ENCODE measurements at regions not wholly inside any gene's neighbourhood (a gene's known extent, or its start where the extent isn't known, plus 50 kb on each side); places are given as distances from the start of the nearest gene placed in this dataset.
"Not testable (repeated sequence)": the region's sequence is repeated elsewhere in the genome, so short reads cannot be mapped to it uniquely, and the experiment has no call there.

DNA sequence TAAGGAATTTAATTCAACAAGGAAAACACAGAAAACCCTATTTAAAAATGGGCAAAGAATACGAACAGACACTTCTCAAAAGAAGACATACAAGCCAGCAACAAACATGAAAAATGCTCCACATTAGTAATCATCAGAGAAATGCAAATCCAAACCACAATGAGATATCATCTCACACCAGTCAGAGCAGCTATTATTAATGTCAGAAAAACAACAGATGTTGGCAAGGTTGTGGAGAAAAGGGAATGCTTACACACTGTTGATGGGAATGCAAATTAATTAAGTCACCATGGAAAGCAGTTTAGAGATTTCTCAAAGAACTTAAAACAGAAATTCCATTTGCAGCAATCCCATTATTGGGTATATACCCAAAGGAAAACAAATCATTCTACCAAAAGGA lies 55.2 kb downstream of the GCC1 start:
- no peak for DNase-seq (ENCODE audit: low spot score in 2 of 2)
- FAIRE-seq, result no peak

- no peak for DNase-seq (ENCODE audit: low spot score in 2 of 2)
- no peak for FAIRE-seq
Measured at GRCh38 chr7:127527561-127527960, 57.8 kb downstream of the GCC1 start.

- DNase-seq (ENCODE audit: low spot score in 2 of 2) (no peak), FAIRE-seq (no peak)
Measured at GRCh38 chr7:127525866-127526480, 59.4 kb downstream of the GCC1 start.

DNA sequence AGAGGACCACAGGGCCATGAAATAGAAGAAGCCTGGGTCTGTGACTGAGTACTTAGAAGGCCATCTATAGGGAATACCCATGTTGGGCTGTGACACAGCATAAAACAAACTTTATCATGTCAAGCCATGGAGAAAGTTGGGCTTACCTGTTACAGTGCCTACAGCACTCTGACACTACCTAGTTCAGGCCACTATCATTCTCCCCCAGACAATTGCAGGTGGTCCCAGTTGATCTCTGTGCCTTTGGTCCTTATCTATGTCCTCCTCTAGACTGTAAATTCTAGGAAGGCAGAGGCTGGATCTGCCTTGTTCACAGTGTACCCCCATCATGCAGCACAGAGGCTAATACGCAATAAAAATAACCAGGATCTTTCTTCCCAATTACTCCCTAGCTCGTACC lies 69.1 kb downstream of the GCC1 start:
- DNase-seq (ENCODE audit: low spot score in 2 of 2) (no peak), FAIRE-seq (no peak)

GRCh38 chr7:127514499-127514898 lies 70.9 kb downstream of the GCC1 start:
- peak; percentile 13 for FAIRE-seq

DNA sequence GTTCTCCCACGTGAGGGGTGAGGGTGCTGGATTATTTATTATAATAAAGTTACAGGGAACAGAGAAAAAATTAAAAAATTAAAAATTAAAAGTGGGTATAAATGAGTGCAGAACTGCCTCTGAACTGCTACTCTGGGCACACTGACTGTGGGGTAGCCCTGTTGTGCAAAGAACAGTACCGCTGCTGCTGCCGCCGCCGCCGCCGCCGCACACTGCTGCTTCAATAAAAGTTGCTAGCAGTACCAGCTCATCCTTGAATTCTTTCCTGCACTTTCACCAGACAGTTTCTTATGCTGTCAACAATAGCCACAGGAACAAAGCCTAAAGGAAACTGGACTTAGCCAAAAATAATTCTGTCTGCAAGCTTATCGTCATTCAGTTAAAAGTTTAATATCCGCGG lies 72.1 kb downstream of the GCC1 start:
- DNase-seq (ENCODE audit: low spot score in 2 of 2) (no peak), FAIRE-seq (no peak)

More at GRCh38 chr7:127514499-127514898, 70.9 kb downstream of the GCC1 start:
- peak; percentile 10 to 43 for DNase-seq (ENCODE audit: low spot score in 2 of 2)

DNA sequence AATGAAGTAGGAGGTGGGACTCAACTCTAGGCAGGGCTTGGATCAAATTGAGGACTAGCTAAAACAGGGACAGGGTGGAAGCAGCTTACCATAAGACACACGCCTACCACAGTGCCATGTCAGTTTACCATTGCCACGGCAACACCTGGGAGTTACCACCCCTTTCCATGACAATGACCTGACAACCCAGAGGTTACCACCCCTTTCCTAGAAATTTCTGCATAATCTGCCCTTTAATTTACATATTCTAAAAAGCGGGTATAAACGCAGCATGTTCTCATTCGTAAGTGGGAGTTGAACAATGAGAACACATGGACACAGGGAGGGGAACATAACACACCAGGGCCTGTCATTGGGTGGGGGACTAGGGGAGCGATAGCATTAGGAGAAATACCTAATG lies 72.7 kb downstream of the GCC1 start:
- no peak for FAIRE-seq
- DNase-seq (ENCODE audit: low spot score in 2 of 2), result no peak

- DNase-seq (ENCODE audit: low spot score in 2 of 2), result no peak
- no peak for FAIRE-seq
Measured at GRCh38 chr7:127504715-127505114, 80.7 kb downstream of the GCC1 start.

DNA sequence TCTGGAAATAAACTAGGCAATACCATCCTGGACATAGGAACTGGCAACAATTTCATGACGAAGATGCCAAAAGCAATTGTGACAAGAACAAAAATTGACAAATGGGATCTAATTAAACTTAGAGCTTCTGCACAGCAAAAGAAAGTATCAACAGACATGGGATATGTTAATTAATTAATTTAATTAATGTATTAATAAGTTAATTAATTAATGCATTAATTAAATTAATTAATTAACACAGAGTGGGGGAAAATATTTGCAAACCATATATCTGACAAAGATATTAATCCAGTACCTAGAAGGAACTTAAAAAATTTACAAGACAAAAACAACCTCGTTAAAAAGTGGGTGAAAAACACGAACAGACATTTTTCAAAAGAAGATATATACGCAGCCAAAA lies 83.6 kb downstream of the GCC1 start:
- DNase-seq (ENCODE audit: low spot score in 2 of 2) (no peak), FAIRE-seq (no peak)

GRCh38 chr7:127487381-127487780 lies 94.9 kb upstream of the ZNF800 start:
- no peak for FAIRE-seq
- no peak for DNase-seq (ENCODE audit: low spot score in 2 of 2)

DNA sequence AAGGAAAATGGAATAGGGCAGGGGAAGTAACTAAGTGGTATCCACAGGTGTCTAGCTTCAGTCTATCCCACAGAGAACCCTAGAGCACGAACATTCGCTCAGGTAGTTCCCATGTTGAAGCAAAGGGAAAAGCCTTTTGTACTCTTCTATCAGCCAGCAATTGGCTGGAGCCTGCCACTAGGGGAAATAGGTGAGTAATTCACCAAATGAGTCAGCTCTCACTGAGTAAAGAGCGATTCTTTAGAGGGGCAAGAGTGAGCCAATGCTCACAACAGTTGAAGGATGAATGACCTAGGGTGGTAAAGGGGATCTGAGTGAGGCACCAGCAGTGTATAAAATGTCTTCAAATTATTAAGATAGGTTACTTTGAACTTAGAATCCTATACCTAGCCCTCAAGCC lies 94.1 kb upstream of the ZNF800 start:
- no peak for DNase-seq (ENCODE audit: low spot score in 2 of 2)

GRCh38 chr7:127485482-127485881 lies 93.0 kb upstream of the ZNF800 start:
- DNase-seq (ENCODE audit: low spot score in 2 of 2), result no peak
- no peak for FAIRE-seq

More for the DNA sequence above, 94.1 kb upstream of the ZNF800 start:
- FAIRE-seq, result no peak

DNA sequence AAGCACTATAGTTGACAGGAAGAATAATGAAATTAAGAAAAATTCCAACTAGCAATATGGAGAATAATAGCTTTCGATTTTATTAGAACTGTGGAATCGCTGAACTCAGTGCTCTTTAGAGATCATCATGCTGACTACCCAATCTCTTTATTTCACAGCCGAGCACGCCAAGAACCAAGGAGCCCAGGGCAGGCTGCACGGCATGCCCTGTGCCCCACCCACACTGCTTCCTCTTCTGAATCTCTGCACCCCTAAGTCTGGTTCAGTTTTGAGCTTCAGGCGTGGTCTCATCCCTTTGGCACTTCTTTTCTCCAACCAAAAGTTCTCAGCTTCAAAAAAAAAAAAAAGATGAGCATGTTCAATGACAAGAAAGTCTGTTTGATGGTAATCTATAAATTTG lies 92.4 kb upstream of the ZNF800 start:
- DNase-seq (ENCODE audit: low spot score in 2 of 2), result no peak
- no peak for FAIRE-seq

GRCh38 chr7:127478461-127478860 lies 86.0 kb upstream of the ZNF800 start:
- DNase-seq (ENCODE audit: low spot score in 2 of 2), result no peak
- no peak for FAIRE-seq

DNA sequence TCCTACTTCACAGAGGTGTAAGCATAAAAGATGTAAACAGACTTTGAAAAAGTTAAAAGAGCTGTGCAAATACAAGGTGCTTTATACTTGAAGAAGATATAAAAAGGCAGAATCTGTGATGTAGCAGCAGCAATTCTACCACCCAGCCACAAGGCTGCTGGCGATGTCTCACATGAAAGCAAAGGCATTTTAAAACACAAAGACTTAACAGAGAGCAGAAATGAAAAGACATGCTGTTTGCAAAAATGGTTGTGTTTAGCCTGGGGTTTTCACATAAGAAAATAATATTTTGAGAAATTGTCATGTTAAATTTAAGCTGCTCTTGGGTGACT lies 85.5 kb upstream of the ZNF800 start:
- FAIRE-seq, result no peak
- no peak for DNase-seq (ENCODE audit: low spot score in 2 of 2)

GRCh38 chr7:127477295-127478023 lies 85.0 kb upstream of the ZNF800 start:
- FAIRE-seq, result no peak

GRCh38 chr7:127476618-127477017 lies 84.1 kb upstream of the ZNF800 start:
- FAIRE-seq (no peak), DNase-seq (ENCODE audit: low spot score in 2 of 2) (no peak)

More at GRCh38 chr7:127477295-127478023, 85.0 kb upstream of the ZNF800 start:
- DNase-seq (ENCODE audit: low spot score in 2 of 2), result no peak

GRCh38 chr7:127474457-127474856 lies 81.9 kb upstream of the ZNF800 start:
- no peak for DNase-seq (ENCODE audit: low spot score in 2 of 2)
- FAIRE-seq, result no peak

GRCh38 chr7:127473409-127473808 lies 80.9 kb upstream of the ZNF800 start:
- FAIRE-seq (no peak), DNase-seq (ENCODE audit: low spot score in 2 of 2) (no peak)

- no peak for DNase-seq (ENCODE audit: low spot score in 2 of 2)
- no peak for FAIRE-seq
Measured at GRCh38 chr7:127460077-127460476, 67.6 kb upstream of the ZNF800 start.

- DNase-seq (ENCODE audit: low spot score in 2 of 2); FAIRE-seq: not testable (repeated sequence)
Measured at GRCh38 chr7:127451258-127451657, 58.8 kb upstream of the ZNF800 start.

- FAIRE-seq (no peak), DNase-seq (ENCODE audit: low spot score in 2 of 2) (no peak)
Measured at GRCh38 chr7:127448566-127448965, 56.1 kb upstream of the ZNF800 start.
